GM10266 (cell line): ENCODE measurements at regions not wholly inside any gene's neighbourhood (a gene's known extent, or its start where the extent isn't known, plus 50 kb on each side); places are given as distances from the start of the nearest gene placed in this dataset.
"Not testable (repeated sequence)": the region's sequence is repeated elsewhere in the genome, so short reads cannot be mapped to it uniquely, and the experiment has no call there.

Source experiments
- DNase-seq: peaks from one replicate; pipeline ENCODE4 v3.0.0; 2012; ENCODE audit errors: extremely low spot score
- CTCF ChIP-seq: IDR thresholded peaks from 2 replicates; pipeline ENCODE4 v1.5.1; 2012; ENCODE audit warnings: mild to moderate bottlenecking, low read depth; ENCODE audit not compliant: control insufficient read depth, insufficient read depth; ENCODE audit errors: missing control alignments

- DNase-seq, result no peak
- no peak for TF ChIP-seq CTCF
Measured at GRCh38 chrX:47776292-47777006, 60.3 kb upstream of the ZNF81 start.

- no peak for DNase-seq
- no peak for TF ChIP-seq CTCF
Measured at GRCh38 chrX:47772764-47773163, 63.9 kb upstream of the ZNF81 start.

GRCh38 chrX:47771473-47771872, 65.2 kb upstream of the ZNF81 start:
- no peak for TF ChIP-seq CTCF
- DNase-seq, result no peak

- not testable (repeated sequence) for DNase-seq
Measured at GRCh38 chrX:47762826-47763225, 73.9 kb upstream of the ZNF81 start.

- DNase-seq, result no peak
- no peak for TF ChIP-seq CTCF
Measured at GRCh38 chrX:47752685-47753084, 84.0 kb upstream of the ZNF81 start.

GRCh38 chrX:47751670-47752069, 85.0 kb upstream of the ZNF81 start:
- peak; percentile 39 for TF ChIP-seq CTCF
- peak; percentile 3 for DNase-seq

GRCh38 chrX:47749185-47749967, 87.3 kb upstream of the ZNF81 start:
- no peak for TF ChIP-seq CTCF
- peak; percentile 8 for DNase-seq

GRCh38 chrX:47748576-47748975, 88.1 kb upstream of the ZNF81 start:
- no peak for DNase-seq
- no peak for TF ChIP-seq CTCF
